Ishikawa (cell line): ENCODE measurements at regions not wholly inside any gene's neighbourhood (a gene's known extent, or its start where the extent isn't known, plus 50 kb on each side); places are given as distances from the start of the nearest gene placed in this dataset.

ENCODE experiments used
- CEBPB ChIP-seq: IDR thresholded peaks from 2 replicates; pipeline ENCODE4 v1.6.1; 2012
- CREB1 ChIP-seq: IDR thresholded peaks from 2 replicates; pipeline ENCODE4 v1.6.1; 2012; ENCODE audit warnings: low read depth
- EGR1 ChIP-seq: IDR thresholded peaks from 2 replicates; pipeline ENCODE4 v1.6.1; 2012
- EP300 ChIP-seq: IDR thresholded peaks from 2 replicates; pipeline ENCODE4 v1.6.1; 2012; ENCODE audit warnings: borderline replicate concordance
- MAX ChIP-seq: IDR thresholded peaks from 2 replicates; pipeline ENCODE4 v1.6.1; 2012
- RAD21 ChIP-seq: IDR thresholded peaks from 2 replicates; pipeline ENCODE4 v1.6.1; 2012; ENCODE audit warnings: low read depth
- REST ChIP-seq: IDR thresholded peaks from 2 replicates; pipeline ENCODE4 v1.6.1; 2012; ENCODE audit warnings: low read depth, mild to moderate bottlenecking
- TAF1 ChIP-seq: IDR thresholded peaks from 2 replicates; pipeline ENCODE4 v1.6.1; 2012; ENCODE audit warnings: low read depth, mild to moderate bottlenecking
- YY1 ChIP-seq: IDR thresholded peaks from 2 replicates; pipeline ENCODE4 v1.6.1; 2012; ENCODE audit warnings: low read depth

- no peak for TF ChIP-seq YY1
- no peak for TF ChIP-seq EP300
- TF ChIP-seq EGR1, result no peak
- TF ChIP-seq TAF1, result no peak
- no peak for TF ChIP-seq MAX
- no peak for TF ChIP-seq CEBPB
- no peak for TF ChIP-seq RAD21
- TF ChIP-seq REST, result no peak
- no peak for TF ChIP-seq CREB1
Observed at GRCh38 chr9:118303216-118303615, 599.0 kb downstream of the TLR4 start.
